ENCODE measurements at regions not wholly inside any gene's neighbourhood (a gene's known extent, or its start where the extent isn't known, plus 50 kb on each side); places are given as distances from the start of the nearest gene placed in this dataset.

DNA sequence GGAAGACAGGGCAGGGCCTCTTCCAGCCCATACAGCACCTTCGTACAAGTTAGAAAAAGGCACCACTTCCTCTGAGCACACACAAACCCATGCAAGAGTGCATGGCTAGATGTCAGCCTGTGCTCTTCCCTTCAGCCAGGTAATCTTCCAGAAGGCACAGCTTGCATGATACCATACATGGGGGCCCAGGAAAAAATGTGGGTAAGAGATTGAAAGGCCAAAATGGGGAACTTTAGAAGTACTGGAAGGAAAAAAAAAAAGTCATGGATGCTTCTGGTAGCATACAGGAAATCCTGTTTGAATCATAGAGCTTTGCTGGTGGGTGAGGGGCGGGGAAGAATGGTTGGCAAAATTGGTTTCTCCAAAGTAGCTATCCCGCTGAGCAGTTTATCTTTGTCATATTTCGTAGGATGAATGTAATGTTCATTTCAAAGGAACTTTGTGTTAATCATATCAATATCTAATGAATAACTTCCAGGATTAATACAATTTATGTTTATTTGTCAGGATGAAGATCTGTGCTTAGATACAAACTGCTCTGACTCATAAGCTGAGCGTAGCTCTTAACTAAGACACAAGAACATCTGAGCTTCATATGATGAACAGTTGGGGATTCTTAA is 78.2 kb upstream of the MAP3K1 start:
- Histone ChIP-seq H3K4me2 (ENCODE audit: extremely low read depth, insufficient read depth, low read length) (no peak overlapping the region), H3K4me1 (ENCODE audit: control insufficient read depth, extremely low read depth, insufficient read depth, low read length) (no peaks in the 10 kb centered on the region), H3K79me2 (ENCODE audit: control insufficient read depth, insufficient read depth, low read length) (no peaks in the 10 kb centered on the region), H3K4me3 (replicated peaks in 1 of 4; ENCODE audit: control extremely low read depth in 1 of 4, insufficient read depth in 1 of 4, low read depth in 3 of 4, low read length in 4 of 4) (no peak overlapping the region), H2AFZ (ENCODE audit: low read length) (no peak overlapping the region), H4K20me1 (ENCODE audit: control insufficient read depth, extremely low read depth, insufficient read depth, low read length) (no peaks in the 10 kb centered on the region), H3K27me3 (ENCODE audit: control insufficient read depth, insufficient read depth, low read length) (no peaks in the 10 kb centered on the region), H3K9ac (ENCODE audit: insufficient read depth, low read length) (no peak overlapping the region), H3K36me3 (ENCODE audit: control insufficient read depth, insufficient read depth, low read length) (no peaks in the 10 kb centered on the region), H3K27ac (ENCODE audit: insufficient read depth, low read length) (no peak overlapping the region), H3K9me3 (ENCODE audit: control insufficient read depth, insufficient read depth, low read depth, low read length) (no peaks in the 10 kb centered on the region)
- TF ChIP-seq, protein P1, sequence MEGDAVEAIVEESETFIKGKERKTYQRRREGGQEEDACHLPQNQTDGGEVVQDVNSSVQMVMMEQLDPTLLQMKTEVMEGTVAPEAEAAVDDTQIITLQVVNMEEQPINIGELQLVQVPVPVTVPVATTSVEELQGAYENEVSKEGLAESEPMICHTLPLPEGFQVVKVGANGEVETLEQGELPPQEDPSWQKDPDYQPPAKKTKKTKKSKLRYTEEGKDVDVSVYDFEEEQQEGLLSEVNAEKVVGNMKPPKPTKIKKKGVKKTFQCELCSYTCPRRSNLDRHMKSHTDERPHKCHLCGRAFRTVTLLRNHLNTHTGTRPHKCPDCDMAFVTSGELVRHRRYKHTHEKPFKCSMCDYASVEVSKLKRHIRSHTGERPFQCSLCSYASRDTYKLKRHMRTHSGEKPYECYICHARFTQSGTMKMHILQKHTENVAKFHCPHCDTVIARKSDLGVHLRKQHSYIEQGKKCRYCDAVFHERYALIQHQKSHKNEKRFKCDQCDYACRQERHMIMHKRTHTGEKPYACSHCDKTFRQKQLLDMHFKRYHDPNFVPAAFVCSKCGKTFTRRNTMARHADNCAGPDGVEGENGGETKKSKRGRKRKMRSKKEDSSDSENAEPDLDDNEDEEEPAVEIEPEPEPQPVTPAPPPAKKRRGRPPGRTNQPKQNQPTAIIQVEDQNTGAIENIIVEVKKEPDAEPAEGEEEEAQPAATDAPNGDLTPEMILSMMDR (conservative IDR thresholded peaks at IDR 0.05 in 1 of 2, IDR thresholded peaks at IDR 0.05 in 1 of 2; ENCODE audit: low read depth in 1 of 2, low read length in 2 of 2) = no peak
- no peak for TF ChIP-seq EZH2 (IDR thresholded peaks at IDR 0.05; ENCODE audit: low read length, missing control alignments)
- DNase-seq (ENCODE audit: low read depth in 2 of 2) = peak; percentile 15 to 23

DNA sequence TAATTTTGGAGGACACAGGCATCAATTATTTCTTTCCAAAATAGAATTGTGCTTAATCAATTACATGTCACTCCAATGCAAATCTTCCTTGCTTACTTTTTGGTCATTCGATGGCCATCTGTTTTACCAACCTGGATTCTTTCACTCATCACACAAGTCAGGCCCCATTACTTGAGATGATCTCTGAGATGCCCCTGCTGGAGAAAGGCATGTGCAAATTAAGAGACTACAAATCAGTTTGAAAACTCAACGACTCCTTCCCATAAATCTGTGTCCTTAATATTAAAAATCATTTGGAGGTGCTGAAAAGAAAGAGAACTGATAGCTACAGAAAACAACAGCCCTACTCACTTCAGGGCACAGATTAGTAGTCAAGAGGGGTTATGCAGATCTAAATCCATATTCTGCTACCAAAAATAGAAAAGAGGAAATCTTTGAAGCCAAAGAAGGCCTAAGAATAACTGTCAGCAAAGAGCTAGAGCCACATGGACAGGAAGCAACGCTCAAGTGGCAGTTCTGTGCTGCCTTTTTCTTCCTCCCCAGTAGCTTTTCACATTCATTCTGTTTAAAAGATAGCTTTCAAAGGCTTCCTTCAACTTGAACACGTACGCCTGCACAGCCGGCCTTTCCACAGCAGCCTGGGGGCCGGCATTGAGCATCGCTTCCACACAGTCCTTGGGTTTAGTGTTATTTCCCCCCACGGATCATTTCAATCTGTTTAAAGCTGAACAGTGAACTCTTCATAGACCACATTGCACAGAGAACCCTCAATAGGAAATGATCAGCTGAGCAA is 79.3 kb upstream of the MAP3K1 start:
- Histone ChIP-seq H3K79me2 (ENCODE audit: control insufficient read depth, insufficient read depth, low read length) (no peaks in the 10 kb centered on the region), H3K36me3 (ENCODE audit: control insufficient read depth, insufficient read depth, low read length) (no peaks in the 10 kb centered on the region), H3K9ac (ENCODE audit: insufficient read depth, low read length) (no peak overlapping the region), H3K4me2 (ENCODE audit: extremely low read depth, insufficient read depth, low read length) (no peak overlapping the region), H3K4me1 (ENCODE audit: control insufficient read depth, extremely low read depth, insufficient read depth, low read length) (no peaks in the 10 kb centered on the region), H3K4me3 (replicated peaks in 1 of 4; ENCODE audit: control extremely low read depth in 1 of 4, insufficient read depth in 1 of 4, low read depth in 3 of 4, low read length in 4 of 4) (no peak overlapping the region), H3K9me3 (ENCODE audit: control insufficient read depth, insufficient read depth, low read depth, low read length) (no peaks in the 10 kb centered on the region), H3K27ac (ENCODE audit: insufficient read depth, low read length) (no peak overlapping the region), H2AFZ (ENCODE audit: low read length) (no peak overlapping the region), H4K20me1 (ENCODE audit: control insufficient read depth, extremely low read depth, insufficient read depth, low read length) (no peaks in the 10 kb centered on the region), H3K27me3 (ENCODE audit: control insufficient read depth, insufficient read depth, low read length) (no peaks in the 10 kb centered on the region)
- TF ChIP-seq, protein P1 (conservative IDR thresholded peaks at IDR 0.05 in 1 of 2, IDR thresholded peaks at IDR 0.05 in 1 of 2; ENCODE audit: low read depth in 1 of 2, low read length in 2 of 2) = no peak
- no peak for TF ChIP-seq EZH2 (IDR thresholded peaks at IDR 0.05; ENCODE audit: low read length, missing control alignments)
- DNase-seq (ENCODE audit: low read depth in 2 of 2) = no peak

- no peaks in the 10 kb centered on the region for H3K9me3 ChIP-seq (ENCODE audit: control insufficient read depth, insufficient read depth, low read depth, low read length)
- H4K20me1 ChIP-seq (ENCODE audit: control insufficient read depth, extremely low read depth, insufficient read depth, low read length) = no peaks in the 10 kb centered on the region
- no peak overlapping the region for H3K27ac ChIP-seq (ENCODE audit: insufficient read depth, low read length)
- no peak overlapping the region for H3K4me3 ChIP-seq (replicated peaks in 1 of 4; ENCODE audit: control extremely low read depth in 1 of 4, insufficient read depth in 1 of 4, low read depth in 3 of 4, low read length in 4 of 4)
- no peak overlapping the region for H3K9ac ChIP-seq (ENCODE audit: insufficient read depth, low read length)
- no peak for DNase-seq (ENCODE audit: low read depth in 2 of 2)
- no peaks in the 10 kb centered on the region for H3K4me1 ChIP-seq (ENCODE audit: control insufficient read depth, extremely low read depth, insufficient read depth, low read length)
- H3K27me3 ChIP-seq (ENCODE audit: control insufficient read depth, insufficient read depth, low read length) = no peaks in the 10 kb centered on the region
- no peak overlapping the region for H3K4me2 ChIP-seq (ENCODE audit: extremely low read depth, insufficient read depth, low read length)
- H2AFZ ChIP-seq (ENCODE audit: low read length) = no peak overlapping the region
- H3K36me3 ChIP-seq (ENCODE audit: control insufficient read depth, insufficient read depth, low read length) = no peaks in the 10 kb centered on the region
- no peaks in the 10 kb centered on the region for H3K79me2 ChIP-seq (ENCODE audit: control insufficient read depth, insufficient read depth, low read length)
- TF ChIP-seq, protein P1 (conservative IDR thresholded peaks at IDR 0.05 in 1 of 2, IDR thresholded peaks at IDR 0.05 in 1 of 2; ENCODE audit: low read depth in 1 of 2, low read length in 2 of 2) = no peak
- no peak for TF ChIP-seq EZH2 (IDR thresholded peaks at IDR 0.05; ENCODE audit: low read length, missing control alignments)
Measured at GRCh38 chr5:56734091-56734694, 81.2 kb upstream of the MAP3K1 start.

All from fibroblast of lung (primary cell).